Stimulated activated CD8-positive, alpha-beta memory T cell treated with anti-CD3 and anti-CD28 coated beads, Interleukin-7, amount 100 ng/mL, for 24 hours (primary cell): ENCODE measurements at regions not wholly inside any gene's neighbourhood (a gene's known extent, or its start where the extent isn't known, plus 50 kb on each side); places are given as distances from the start of the nearest gene placed in this dataset.
"Not testable (repeated sequence)": the region's sequence is repeated elsewhere in the genome, so short reads cannot be mapped to it uniquely, and the experiment has no call there.

Source experiments
- DNase-seq: peaks from one replicate; pipeline ENCODE4 v3.0.0-alpha.2; 2020; ENCODE audit warnings: low read depth

- DNase-seq = no peak
These were observed 91.4 kb upstream of the AFDN start for GRCh38 chr6:167735084-167735950.

GRCh38 chr6:167735951-167736288 is 90.8 kb upstream of the AFDN start:
- no peak for DNase-seq

- no peak for DNase-seq
These were observed 90.1 kb upstream of the AFDN start for GRCh38 chr6:167736486-167737204.

- DNase-seq = no peak
These were observed 89.4 kb upstream of the AFDN start for GRCh38 chr6:167737205-167737830.

GRCh38 chr6:167738386-167738785 is 88.3 kb upstream of the AFDN start:
- DNase-seq = no peak

GRCh38 chr6:167739721-167740475 is 86.8 kb upstream of the AFDN start:
- DNase-seq = no peak

GRCh38 chr6:167742719-167743303 is 83.9 kb upstream of the AFDN start:
- DNase-seq = no peak

- no peak for DNase-seq
These were observed 81.7 kb upstream of the AFDN start for GRCh38 chr6:167744681-167745669.

- DNase-seq = no peak
These were observed 80.9 kb upstream of the AFDN start for GRCh38 chr6:167745670-167746389.

GRCh38 chr6:167746390-167746907 is 80.3 kb upstream of the AFDN start:
- no peak for DNase-seq

- DNase-seq = no peak
These were observed 79.7 kb upstream of the AFDN start for GRCh38 chr6:167746975-167747374.

GRCh38 chr6:167747645-167748044 is 79.1 kb upstream of the AFDN start:
- no peak for DNase-seq

- no peak for DNase-seq
These were observed 78.7 kb upstream of the AFDN start for GRCh38 chr6:167748046-167748445.

GRCh38 chr6:167748458-167749379 is 78.0 kb upstream of the AFDN start:
- DNase-seq = no peak

GRCh38 chr6:167750956-167751358 is 75.8 kb upstream of the AFDN start:
- DNase-seq = no peak

GRCh38 chr6:167751579-167752115 is 75.1 kb upstream of the AFDN start:
- DNase-seq = no peak

GRCh38 chr6:167753281-167753680 is 73.4 kb upstream of the AFDN start:
- DNase-seq = not testable (repeated sequence)

- no peak for DNase-seq
These were observed 72.0 kb upstream of the AFDN start for GRCh38 chr6:167754691-167755090.
